Pancreas (tissue), 10 donors: ENCODE measurements at regions not wholly inside any gene's neighbourhood (a gene's known extent, or its start where the extent isn't known, plus 50 kb on each side); places are given as distances from the start of the nearest gene placed in this dataset.

Experiments used
- ATAC-seq, 4 donors: fragments of 200-7000 bp; cut with Tn5 transposase; one replicate each; pipeline versions ENCODE4 v1.8.0 to v1.9.1; 2020; ENCODE audit warnings: mild to moderate bottlenecking in 4 of 4, moderate library complexity in 4 of 4
- DNase-seq, 6 donors: peaks; one replicate each; pipeline ENCODE4 v3.0.0-alpha.2; 2020
- FAIRE-seq: peaks from 2 replicates; lab custom pipeline; 2012; peaks lifted over from hg19 to GRCh38; lab: Jason Lieb, UNC
- H3K27ac ChIP-seq, 4 donors: fragments of 200-600 bp; sonication (generic); 1 replicate in 3 of 4; 2 replicates in 1 of 4; pipeline versions ENCODE4 v1.5.0 to v1.8.0; 2020
- H3K27me3 ChIP-seq, 4 donors: fragments of 200-600 bp; one replicate each; pipeline ENCODE4 v1.8.0; 2021
- H3K36me3 ChIP-seq, 3 donors: fragments of 200-600 bp; sonication (generic) in 1 of 3; one replicate each; pipeline versions ENCODE4 v1.5.0 to v1.8.0; 2020 to 2021
- H3K4me1 ChIP-seq, 3 donors: fragments of 200-600 bp; one replicate each; pipeline ENCODE4 v1.8.0; 2021
- H3K4me3 ChIP-seq, 4 donors: fragments of 200-600 bp; sonication (generic) in 2 of 4; one replicate each; pipeline versions ENCODE4 v1.5.0 to v1.8.0; 2020 to 2021
- H3K9me3 ChIP-seq, 4 donors: fragments of 200-600 bp; one replicate each; pipeline ENCODE4 v1.8.0; 2021
- CTCF ChIP-seq, 4 donors: fragments of 200-600 bp; sonication (generic) in 3 of 4; IDR thresholded peaks; one replicate each; pipeline versions ENCODE4 v1.5.0 to v1.8.0; 2021; ENCODE audit warnings: antibody characterized with exemption in 4 of 4
- WGBS, 2 donors: extraction: QIAGEN DNeasy Blood & Tissue Kit; methylation state at CpG; one replicate each; pipeline ENCODE4 v1.1.7; 2013; 5-methylcytosine and 5-hydroxymethylcytosine counted together
- intact Hi-C, 3 donors: fragments of 100-400 bp; cut with DNase I; formaldehyde crosslinking; loops; one replicate each; pipeline versions ENCODE4 v1.11.1 to v1.14.2; 2022
- donor health status: healthy with polysubstance abuse.
- donor health status: DM: no; HTN: no; CAD: no; lungs with moderate emphysema.
- donor health status: DM: no; HTN: no; CAD: no.
- donor health status: control.
- donor health status: control.
- donor health status: Bipolar disorder and iron deficiency.
- donor health status: DM: yes; HTN: yes; CAD: no.
- donor health status: DM: no; HTN: no; CAD: no.
- donor health status: DM: no; HTN: no; CAD: no.
- donor health status: DM: yes; HTN: yes; CAD: no.

- intact Hi-C loops: no loop called here
- DNase-seq (no peak), ATAC-seq (no peak), FAIRE-seq (no peak)
- WGBS, 2 donors: 58 to 70% methylated on average over 2 of the region's 2 CpGs
- H3K27ac ChIP-seq: no peak overlapping the region
- H3K4me3 ChIP-seq: no peak overlapping the region
- TF ChIP-seq CTCF (IDR thresholded peaks at IDR 0.05): no peak
- no peaks in the 10 kb centered on the region for H3K4me1 ChIP-seq
- H3K9me3 ChIP-seq: no peaks in the 10 kb centered on the region
- peaks cover 0 to 4% (median 0%) of the 10 kb centered on the region in 4 donors for H3K27me3 ChIP-seq
- no peaks in the 10 kb centered on the region for H3K36me3 ChIP-seq
Measured at GRCh38 chr13:85619321-85619720, 179.9 kb downstream of the SLITRK6 start.

- no peaks in the 10 kb centered on the region for H3K4me1 ChIP-seq
- H3K27me3 ChIP-seq: peaks cover 0 to 4% (median 0%) of the 10 kb centered on the region in 4 donors
- H3K36me3 ChIP-seq: no peaks in the 10 kb centered on the region
- no peak overlapping the region for H3K4me3 ChIP-seq
- intact Hi-C loops: no loop called here
- DNase-seq (no peak), ATAC-seq (no peak), FAIRE-seq (no peak)
- 61 to 66% methylated on average over 5 of the region's 5 CpGs for WGBS, 2 donors
- TF ChIP-seq CTCF (IDR thresholded peaks at IDR 0.05): no peak
- H3K9me3 ChIP-seq: no peaks in the 10 kb centered on the region
- no peak overlapping the region for H3K27ac ChIP-seq
Measured at GRCh38 chr13:85618521-85618920, 180.7 kb downstream of the SLITRK6 start.

GRCh38 chr13:85616275-85616674 lies 182.9 kb downstream of the SLITRK6 start:
- no peak for TF ChIP-seq CTCF (IDR thresholded peaks at IDR 0.05)
- no peak for FAIRE-seq
- intact Hi-C loops: no loop called here
- H3K27ac ChIP-seq: no peak overlapping the region
- ATAC-seq: no peak
- 61 to 78% methylated on average over 2 of the region's 2 CpGs for WGBS, 2 donors
- H3K9me3 ChIP-seq: no peaks in the 10 kb centered on the region
- no peak overlapping the region for H3K4me3 ChIP-seq
- no peaks in the 10 kb centered on the region for H3K4me1 ChIP-seq
- peaks cover 0 to 4% (median 0%) of the 10 kb centered on the region in 4 donors for H3K27me3 ChIP-seq
- no peaks in the 10 kb centered on the region for H3K36me3 ChIP-seq
- DNase-seq: no peak

GRCh38 chr13:85615031-85615430 lies 184.2 kb downstream of the SLITRK6 start:
- 38 to 42% methylated on average over 2 of the region's 2 CpGs for WGBS, 2 donors
- H3K36me3 ChIP-seq: no peaks in the 10 kb centered on the region
- peaks cover 0 to 4% (median 0%) of the 10 kb centered on the region in 4 donors for H3K27me3 ChIP-seq
- no peak for DNase-seq
- H3K4me1 ChIP-seq: no peaks in the 10 kb centered on the region
- no peak for ATAC-seq
- H3K4me3 ChIP-seq: no peak overlapping the region
- no peak overlapping the region for H3K27ac ChIP-seq
- no peaks in the 10 kb centered on the region for H3K9me3 ChIP-seq
- no peak for TF ChIP-seq CTCF (IDR thresholded peaks at IDR 0.05)
- intact Hi-C loops: no loop called here
- FAIRE-seq: no peak

GRCh38 chr13:85610024-85610423 lies 189.2 kb downstream of the SLITRK6 start:
- TF ChIP-seq CTCF (IDR thresholded peaks at IDR 0.05): no peak
- no peak for FAIRE-seq
- H3K4me3 ChIP-seq: no peak overlapping the region
- no peak overlapping the region for H3K27ac ChIP-seq
- ATAC-seq: no peak
- WGBS, 2 donors: 45 to 52% methylated on average over 2 of the region's 2 CpGs
- intact Hi-C loops: no loop called here
- H3K36me3 ChIP-seq: no peaks in the 10 kb centered on the region
- DNase-seq: no peak
- no peaks in the 10 kb centered on the region for H3K9me3 ChIP-seq
- no peaks in the 10 kb centered on the region for H3K4me1 ChIP-seq
- H3K27me3 ChIP-seq: no peaks in the 10 kb centered on the region
